ENCODE measurements at regions not wholly inside any gene's neighbourhood (a gene's known extent, or its start where the extent isn't known, plus 50 kb on each side); places are given as distances from the start of the nearest gene placed in this dataset.

GRCh38 chr12:127430401-127430800, 836.6 kb upstream of the TMEM132C start:
- Histone ChIP-seq H3K79me2 (ENCODE audit: control insufficient read depth in 1 of 2, insufficient read depth in 2 of 2, low read length in 2 of 2) (no peaks in the 10 kb centered on the region), H3K4me2 (ENCODE audit: insufficient read depth in 1 of 2, low read depth in 2 of 2, low read length in 2 of 2) (no peak overlapping the region), H3K4ac (replicated peaks; ENCODE audit: insufficient read length, low read depth, low read length) (no peak overlapping the region), H3K23me2 (ENCODE audit: low read depth, low read length) (no peaks in the 10 kb centered on the region), H4K5ac (ENCODE audit: insufficient read length, low read depth, low read length) (no peak overlapping the region), H4K91ac (replicated peaks; ENCODE audit: insufficient read length, low read length) (no peak overlapping the region), H3K14ac (ENCODE audit: insufficient read length) (no peak overlapping the region), H3K79me1 (ENCODE audit: low read depth, low read length) (no peaks in the 10 kb centered on the region), H3K56ac (replicated peaks; ENCODE audit: insufficient read length, low read depth, low read length) (no peak overlapping the region), H3K4me1 (replicated peaks in 1 of 4; ENCODE audit: control insufficient read depth in 3 of 4, insufficient read depth in 4 of 4, low read length in 3 of 4) (no peaks in the 10 kb centered on the region; a peak in 1 of 7 replicates), H3K4me3 (ENCODE audit: extremely low read depth in 1 of 4, insufficient read depth in 2 of 4, low read depth in 3 of 4, low read length in 4 of 4) (no peak overlapping the region), H2AFZ (ENCODE audit: low read length) (no peak overlapping the region), H2AK5ac (ENCODE audit: low read depth, low read length) (no peak overlapping the region), H3K27me3 (replicated peaks in 1 of 4; ENCODE audit: control insufficient read depth in 3 of 4, extremely low read depth in 1 of 4, insufficient read depth in 3 of 4, low read length in 3 of 4) (no peaks in the 10 kb centered on the region), H4K20me1 (replicated peaks in 1 of 2; ENCODE audit: control insufficient read depth in 1 of 2, insufficient read depth in 2 of 2, low read length in 2 of 2) (no peaks in the 10 kb centered on the region), H2BK20ac (ENCODE audit: low read length) (no peak overlapping the region), H3K9me3 (ENCODE audit: insufficient read depth in 2 of 2, low read depth in 1 of 2, low read length in 1 of 2) (no peaks in the 10 kb centered on the region), H2BK120ac (replicated peaks; ENCODE audit: low read depth, low read length) (no peak overlapping the region), H2BK5ac (ENCODE audit: low read depth, low read length) (no peak overlapping the region), H3K27ac (ENCODE audit: low read depth, low read length) (no peak overlapping the region), H4K8ac (ENCODE audit: extremely low read depth, insufficient read depth, low read length) (no peak overlapping the region), H2BK15ac (ENCODE audit: low read length) (no peak overlapping the region), H3K9ac (replicated peaks in 1 of 4; ENCODE audit: extremely low read depth in 1 of 4, low read depth in 3 of 4, low read length in 3 of 4) (no peak overlapping the region), H2BK12ac (ENCODE audit: low read depth, low read length) (no peak overlapping the region), H3K23ac (ENCODE audit: insufficient read length) (no peak overlapping the region), H3K18ac (ENCODE audit: extremely low read depth, low read length) (no peak overlapping the region), H3K36me3 (ENCODE audit: control insufficient read depth in 2 of 4, insufficient read depth in 4 of 4, low read length in 3 of 4) (no peaks in the 10 kb centered on the region)
- DNase-seq (ENCODE audit: low read depth in 1 of 2, low spot score in 2 of 2) = no peak
- WGBS, 2 experiments (ENCODE audit: extremely low coverage in 1 of 2, insufficient coverage in 1 of 2, insufficient read length in 1 of 2, insufficient replicate concordance in 2 of 2, low coverage in 1 of 2, low lambda C conversion rate in 2 of 2, missing lambda C conversion rate in 1 of 2) = 93% methylated on average over 9 of the region's 9 CpGs; no CpG with 5 or more reads in 1 of the 2 experiments
- ChIA-PET CTCF (ENCODE audit: partially characterized antibody) (interaction anchor here (1.4 to 1.5 kb wide), 2 partner anchors 20 to 260 kb away, joined by 3 to 4 read pairs; no protein-coding TSS in a partner anchor), POLR2A (ENCODE audit: partially characterized antibody) (no interaction called here)
- FAIRE-seq = no peak
- TF ChIP-seq RAD21 (IDR thresholded peaks at IDR 0.05 in 1 of 2, conservative IDR thresholded peaks at IDR 0.05 in 1 of 2; ENCODE audit: low read depth in 2 of 2, low read length in 2 of 2) = no peak
- no peak for TF ChIP-seq KDM1A (IDR thresholded peaks at IDR 0.05; ENCODE audit: borderline replicate concordance, low read length)
- no peak for TF ChIP-seq SUZ12 (IDR thresholded peaks at IDR 0.05; ENCODE audit: low read length)
- TF ChIP-seq PHF8 (conservative IDR thresholded peaks at IDR 0.05; ENCODE audit: low read depth, low read length) = no peak
